H1 (cell line): ENCODE measurements at regions not wholly inside any gene's neighbourhood (a gene's known extent, or its start where the extent isn't known, plus 50 kb on each side); places are given as distances from the start of the nearest gene placed in this dataset.

Experiments used
- CTCF ChIA-PET: fragments of 300-600 bp; sonication (Branson Sonifier 250); formaldehyde crosslinking; loops from one replicate; lab custom pipeline; 2021; ENCODE audit not compliant: partially characterized antibody; lab: Charles Lee
- POLR2A ChIA-PET: fragments of 300-600 bp; sonication (Branson Sonifier 250); formaldehyde crosslinking; loops from one replicate; lab custom pipeline; 2021; ENCODE audit warnings: inconsistent platforms; ENCODE audit not compliant: partially characterized antibody; lab: Charles Lee
- DNase-seq, 2 experiments: peaks; one replicate each; pipeline versions ENCODE4 v3.0.0 to v3.0.0-alpha.2; 2010 to 2022; ENCODE audit warnings: low spot score in 2 of 2, low read depth in 1 of 2, mixed read lengths in 1 of 2
- FAIRE-seq: peaks from 2 replicates; lab custom pipeline; 2011; peaks lifted over from hg19 to GRCh38; lab: Jason Lieb, UNC
- H2AFZ ChIP-seq: 2 replicates; pipeline ENCODE4 v1.8.1; 2012; ENCODE audit warnings: low read length, inconsistent platforms
- H2AK5ac ChIP-seq: 2 replicates; pipeline ENCODE4 v1.6.1; 2013; ENCODE audit warnings: low read depth, low read length
- H2BK120ac ChIP-seq: replicated peaks from 2 replicates; pipeline ENCODE3; 2013; ENCODE audit warnings: low read depth, low read length, inconsistent platforms
- H2BK12ac ChIP-seq: 2 replicates; pipeline ENCODE4 v1.6.1; 2013; ENCODE audit warnings: low read depth, low read length
- H2BK15ac ChIP-seq: 2 replicates; pipeline ENCODE4 v1.6.1; 2013; ENCODE audit warnings: low read length
- H2BK20ac ChIP-seq: 2 replicates; pipeline ENCODE4 v1.6.1; 2013; ENCODE audit warnings: low read length
- H2BK5ac ChIP-seq: 2 replicates; pipeline ENCODE4 v1.6.1; 2013; ENCODE audit warnings: low read depth, low read length
- H3K14ac ChIP-seq: 2 replicates; pipeline ENCODE4 v1.6.1; 2013; ENCODE audit warnings: inconsistent platforms; ENCODE audit not compliant: insufficient read length
- H3K18ac ChIP-seq: 2 replicates; pipeline ENCODE4 v1.6.1; 2013; ENCODE audit warnings: low read length; ENCODE audit errors: extremely low read depth
- H3K23ac ChIP-seq: 2 replicates; pipeline ENCODE4 v1.6.1; 2013; ENCODE audit warnings: inconsistent platforms; ENCODE audit not compliant: insufficient read length
- H3K23me2 ChIP-seq: 2 replicates; pipeline ENCODE4 v1.6.1; 2013; ENCODE audit warnings: low read depth, low read length
- H3K27ac ChIP-seq: 2 replicates; pipeline ENCODE4 v1.6.1; 2011; ENCODE audit warnings: low read depth, low read length, inconsistent platforms
- H3K27me3 ChIP-seq, 4 experiments: replicated peaks in 1 of 4; 1 replicate in 1 of 4; 2 replicates in 3 of 4; pipeline versions ENCODE4 v1.6.1 to v1.8.1; 2011 to 2013; ENCODE audit warnings: low read length in 3 of 4, mild to moderate bottlenecking in 3 of 4, inconsistent platforms in 2 of 4, mixed read lengths in 2 of 4, moderate library complexity in 1 of 4; ENCODE audit not compliant: control insufficient read depth in 3 of 4, insufficient read depth in 3 of 4; ENCODE audit errors: extremely low read depth in 1 of 4
- H3K36me3 ChIP-seq, 4 experiments: 2 replicates each; pipeline versions ENCODE4 v1.6.1 to v1.8.1; 2011 to 2013; ENCODE audit warnings: mild to moderate bottlenecking in 4 of 4, low read length in 3 of 4, moderate library complexity in 2 of 4, control low read depth in 1 of 4, inconsistent platforms in 1 of 4; ENCODE audit not compliant: insufficient read depth in 4 of 4, control insufficient read depth in 2 of 4
- H3K4ac ChIP-seq: replicated peaks from 2 replicates; pipeline ENCODE3; 2013; ENCODE audit warnings: low read length, low read depth, mixed read lengths, inconsistent platforms; ENCODE audit not compliant: insufficient read length
- H3K4me1 ChIP-seq, 4 experiments: replicated peaks in 1 of 4; 1 replicate in 1 of 4; 2 replicates in 3 of 4; pipeline versions ENCODE4 v1.6.1 to v1.8.1; 2011 to 2013; ENCODE audit warnings: low read length in 3 of 4, inconsistent platforms in 2 of 4, mixed read lengths in 1 of 4; ENCODE audit not compliant: insufficient read depth in 4 of 4, control insufficient read depth in 3 of 4
- H3K4me2 ChIP-seq, 2 experiments: 2 replicates each; pipeline versions ENCODE4 v1.6.1 to v1.8.1; 2011 to 2013; ENCODE audit warnings: low read depth in 2 of 2, low read length in 2 of 2, control low read depth in 1 of 2, inconsistent platforms in 1 of 2, mild to moderate bottlenecking in 1 of 2; ENCODE audit not compliant: insufficient read depth in 1 of 2
- H3K4me3 ChIP-seq, 4 experiments: fragments of 200-600, 300-600 bp in 1 of 4; sonication (generic), shearing (Covaris generic), sonication (Bioruptor Twin) in 1 of 4; 2 replicates each; pipeline versions ENCODE4 v1.5.1 to v1.8.1; 2011 to 2016; ENCODE audit warnings: low read length in 4 of 4, low read depth in 3 of 4, control low read depth in 2 of 4, inconsistent platforms in 2 of 4, mild to moderate bottlenecking in 2 of 4, mixed read lengths in 1 of 4, moderate library complexity in 1 of 4; ENCODE audit not compliant: insufficient read depth in 2 of 4; ENCODE audit errors: extremely low read depth in 1 of 4
- H3K56ac ChIP-seq: replicated peaks from 2 replicates; pipeline ENCODE3; 2013; ENCODE audit warnings: low read depth, mild to moderate bottlenecking, mixed read lengths, low read length, inconsistent platforms; ENCODE audit not compliant: insufficient read length
- H3K79me1 ChIP-seq: 2 replicates; pipeline ENCODE4 v1.6.1; 2013; ENCODE audit warnings: low read depth, low read length, control low read depth
- H3K79me2 ChIP-seq, 2 experiments: 2 replicates each; pipeline versions ENCODE4 v1.6.1 to v1.8.1; 2012 to 2013; ENCODE audit warnings: low read length in 2 of 2, mild to moderate bottlenecking in 2 of 2, inconsistent platforms in 1 of 2; ENCODE audit not compliant: insufficient read depth in 2 of 2, control insufficient read depth in 1 of 2
- H3K9ac ChIP-seq, 4 experiments: replicated peaks in 1 of 4; 1 replicate in 1 of 4; 2 replicates in 3 of 4; pipeline versions ENCODE4 v1.6.1 to v1.8.1; 2011 to 2013; ENCODE audit warnings: low read depth in 3 of 4, low read length in 3 of 4, control low read depth in 2 of 4, mild to moderate bottlenecking in 2 of 4, moderate library complexity in 2 of 4, inconsistent platforms in 1 of 4; ENCODE audit errors: extremely low read depth in 1 of 4
- H3K9me3 ChIP-seq, 2 experiments: 2 replicates each; pipeline versions ENCODE4 v1.6.1 to v1.8.1; 2012 to 2013; ENCODE audit warnings: mild to moderate bottlenecking in 2 of 2, moderate library complexity in 2 of 2, control low read depth in 1 of 2, inconsistent platforms in 1 of 2, low read depth in 1 of 2, low read length in 1 of 2, mixed read lengths in 1 of 2; ENCODE audit not compliant: insufficient read depth in 2 of 2
- H4K20me1 ChIP-seq, 2 experiments: replicated peaks in 1 of 2; 2 replicates each; pipeline versions ENCODE3 to v1.8.1; 2011 to 2013; ENCODE audit warnings: inconsistent platforms in 2 of 2, low read length in 2 of 2, mild to moderate bottlenecking in 1 of 2; ENCODE audit not compliant: insufficient read depth in 2 of 2, control insufficient read depth in 1 of 2
- H4K5ac ChIP-seq: 2 replicates; pipeline ENCODE4 v1.6.1; 2013; ENCODE audit warnings: low read length, low read depth, mixed read lengths, inconsistent platforms; ENCODE audit not compliant: insufficient read length
- H4K8ac ChIP-seq: 2 replicates; pipeline ENCODE4 v1.8.0; 2013; ENCODE audit warnings: mild to moderate bottlenecking, moderate library complexity, low read length, inconsistent platforms; ENCODE audit not compliant: insufficient read depth; ENCODE audit errors: extremely low read depth
- H4K91ac ChIP-seq: replicated peaks from 2 replicates; pipeline ENCODE3; 2013; ENCODE audit warnings: low read length, mixed read lengths, inconsistent platforms; ENCODE audit not compliant: insufficient read length
- GABPA ChIP-seq: IDR thresholded peaks from 2 replicates; pipeline ENCODE4 v1.6.1; 2011; ENCODE audit warnings: mild to moderate bottlenecking, low read length, moderate library complexity, borderline replicate concordance; ENCODE audit not compliant: insufficient read depth
- SP1 ChIP-seq: IDR thresholded peaks from 2 replicates; pipeline ENCODE4 v1.6.1; 2011; ENCODE audit warnings: low read depth, low read length
- SUZ12 ChIP-seq: fragments of 200-600 bp; sonication (generic); IDR thresholded peaks from 2 replicates; pipeline ENCODE4 v1.6.1; 2012; ENCODE audit warnings: mild to moderate bottlenecking, inconsistent platforms, low read length, moderate library complexity, mixed read lengths
- TAF1 ChIP-seq: IDR thresholded peaks from 2 replicates; pipeline ENCODE4 v1.6.1; 2011; ENCODE audit warnings: mild to moderate bottlenecking, low read depth, low read length
- WGBS, 2 experiments: shearing (Covaris generic) in 1 of 2; methylation state at CpG; one replicate each; pipeline versions ENCODE4 v1.1.6 to v1.1.7; 2013 to 2015; ENCODE audit warnings: low lambda C conversion rate in 2 of 2, mixed read lengths in 2 of 2, inconsistent platforms in 1 of 2, low coverage in 1 of 2, missing lambda C conversion rate in 1 of 2; ENCODE audit not compliant: insufficient replicate concordance in 2 of 2, insufficient coverage in 1 of 2, insufficient read length in 1 of 2; ENCODE audit errors: extremely low coverage in 1 of 2, missing lambda C conversion rate in 1 of 2; 5-methylcytosine and 5-hydroxymethylcytosine counted together
- TF ChIP-seq, protein P1 (sequence below): IDR thresholded peaks from 2 replicates; pipeline ENCODE4 v1.6.1; 2012; ENCODE audit warnings: low read length, inconsistent platforms

DNA sequence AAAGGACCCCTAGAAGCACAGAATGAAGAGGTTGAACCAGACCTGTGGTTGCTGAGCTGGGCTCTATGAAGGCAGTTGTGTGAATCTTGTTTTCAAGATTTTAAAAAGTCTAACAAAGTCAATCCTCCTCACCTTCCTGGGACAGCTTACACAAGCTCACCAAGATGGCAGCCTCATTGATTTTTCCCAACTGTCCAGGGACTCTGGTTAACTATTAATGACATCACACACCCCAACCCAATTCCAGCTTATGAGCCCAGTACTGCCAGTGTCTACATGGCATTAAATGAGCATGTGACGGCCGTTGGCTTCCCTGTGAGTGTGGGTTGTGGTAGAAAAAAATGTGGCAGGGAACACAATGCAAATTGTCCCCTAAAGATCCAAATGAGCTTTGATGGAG is 137.0 kb downstream of the CHST1 start:
- H2AK5ac ChIP-seq = no peak overlapping the region
- no peak overlapping the region for H3K56ac ChIP-seq
- no peaks in the 10 kb centered on the region for H3K79me2 ChIP-seq
- FAIRE-seq (no peak), DNase-seq (no peak)
- no peak overlapping the region for H3K9ac ChIP-seq
- no peak overlapping the region for H2AFZ ChIP-seq
- CTCF ChIA-PET = interaction anchor here (1.1 to 1.3 kb wide), 3 partner anchors 126 to 243 kb away, joined by 4 to 7 read pairs (median 5); no protein-coding TSS in a partner anchor
- H3K36me3 ChIP-seq = no peaks in the 10 kb centered on the region
- no peak overlapping the region for H4K5ac ChIP-seq
- H2BK120ac ChIP-seq = no peak overlapping the region
- H3K23me2 ChIP-seq = no peaks in the 10 kb centered on the region
- no peaks in the 10 kb centered on the region for H3K4me1 ChIP-seq
- H4K20me1 ChIP-seq = no peaks in the 10 kb centered on the region
- H3K18ac ChIP-seq = no peak overlapping the region
- no peaks in the 10 kb centered on the region for H3K79me1 ChIP-seq
- WGBS, 2 experiments = 93% methylated on average over 2 of the region's 2 CpGs; no CpG with 5 or more reads in 1 of the 2 experiments
- no peak overlapping the region for H2BK12ac ChIP-seq
- TF ChIP-seq TAF1 (no peak), SUZ12 (no peak), GABPA (no peak), SP1 (no peak)
- TF ChIP-seq, protein P1, sequence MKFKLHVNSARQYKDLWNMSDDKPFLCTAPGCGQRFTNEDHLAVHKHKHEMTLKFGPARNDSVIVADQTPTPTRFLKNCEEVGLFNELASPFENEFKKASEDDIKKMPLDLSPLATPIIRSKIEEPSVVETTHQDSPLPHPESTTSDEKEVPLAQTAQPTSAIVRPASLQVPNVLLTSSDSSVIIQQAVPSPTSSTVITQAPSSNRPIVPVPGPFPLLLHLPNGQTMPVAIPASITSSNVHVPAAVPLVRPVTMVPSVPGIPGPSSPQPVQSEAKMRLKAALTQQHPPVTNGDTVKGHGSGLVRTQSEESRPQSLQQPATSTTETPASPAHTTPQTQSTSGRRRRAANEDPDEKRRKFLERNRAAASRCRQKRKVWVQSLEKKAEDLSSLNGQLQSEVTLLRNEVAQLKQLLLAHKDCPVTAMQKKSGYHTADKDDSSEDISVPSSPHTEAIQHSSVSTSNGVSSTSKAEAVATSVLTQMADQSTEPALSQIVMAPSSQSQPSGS = no peak
- no peak overlapping the region for H3K4me2 ChIP-seq
- H2BK20ac ChIP-seq = no peak overlapping the region
- H3K4ac ChIP-seq = no peak overlapping the region
- no peaks in the 10 kb centered on the region for H3K9me3 ChIP-seq
- H3K27ac ChIP-seq = no peak overlapping the region
- no peaks in the 10 kb centered on the region; a peak in 1 of 7 replicates for H3K27me3 ChIP-seq
- no peak overlapping the region for H3K4me3 ChIP-seq
- POLR2A ChIA-PET = no interaction called here
- H2BK5ac ChIP-seq = no peak overlapping the region
- no peak overlapping the region for H3K14ac ChIP-seq
- no peak overlapping the region for H2BK15ac ChIP-seq
- no peak overlapping the region for H3K23ac ChIP-seq
- no peak overlapping the region for H4K91ac ChIP-seq
- H4K8ac ChIP-seq = no peak overlapping the region
